ENCODE measurements at regions not wholly inside any gene's neighbourhood (a gene's known extent, or its start where the extent isn't known, plus 50 kb on each side); places are given as distances from the start of the nearest gene placed in this dataset.

GRCh38 chr1:186550832-186551231, 89.9 kb upstream of the PDC start:
- no peak for FAIRE-seq

- FAIRE-seq: no peak
Observed at GRCh38 chr1:186541003-186541402, 80.1 kb upstream of the PDC start.

GRCh38 chr1:186540521-186540920, 79.6 kb upstream of the PDC start:
- FAIRE-seq: no peak

GRCh38 chr1:186536273-186536890, 75.5 kb upstream of the PDC start:
- FAIRE-seq: no peak

- FAIRE-seq: peak; percentile 33
Observed at GRCh38 chr1:186535388-186536133, 74.6 kb upstream of the PDC start.

- no peak for FAIRE-seq
Observed at GRCh38 chr1:186534401-186534800, 73.5 kb upstream of the PDC start.

GRCh38 chr1:186532466-186532865, 71.6 kb upstream of the PDC start:
- no peak for FAIRE-seq

- FAIRE-seq: no peak
Observed at GRCh38 chr1:186531561-186532165, 70.7 kb upstream of the PDC start.

GRCh38 chr1:186530109-186530508, 69.2 kb upstream of the PDC start:
- no peak for FAIRE-seq

GRCh38 chr1:186519982-186520381, 59.1 kb upstream of the PDC start:
- no peak for FAIRE-seq

- no peak for FAIRE-seq
Observed at GRCh38 chr1:186518822-186519381, 58.0 kb upstream of the PDC start.

- FAIRE-seq: no peak
Observed at GRCh38 chr1:186518395-186518794, 57.5 kb upstream of the PDC start.

GRCh38 chr1:186514367-186514766, 53.5 kb upstream of the PDC start:
- no peak for FAIRE-seq

GRCh38 chr1:186513526-186513925, 52.6 kb upstream of the PDC start:
- no peak for FAIRE-seq

- FAIRE-seq: no peak
Observed at GRCh38 chr1:186512698-186513457, 52.0 kb upstream of the PDC start.

- FAIRE-seq: no peak
Observed at GRCh38 chr1:186511761-186512637, 51.1 kb upstream of the PDC start.
